T-helper 1 cell treated with Interleukin-12 subunit alpha and Interleukin-12 subunit beta and Interleukin-4 antibody, amounts not matched to agents 30 μg/mL and 1 μg/mL, for 36 hours (primary cell): ENCODE measurements at regions not wholly inside any gene's neighbourhood (a gene's known extent, or its start where the extent isn't known, plus 50 kb on each side); places are given as distances from the start of the nearest gene placed in this dataset.

Source experiments
- H3K27ac Mint-ChIP-seq: one replicate; pipeline ENCODE4 v1.8.0; 2021; ENCODE audit warnings: mild to moderate bottlenecking, mixed read lengths
- H3K27me3 Mint-ChIP-seq: one replicate; pipeline ENCODE4 v1.8.0; 2021; ENCODE audit warnings: low read depth, mixed read lengths
- H3K36me3 Mint-ChIP-seq: one replicate; pipeline ENCODE4 v1.8.0; 2021; ENCODE audit warnings: low read depth, mixed read lengths
- H3K4me1 Mint-ChIP-seq: one replicate; pipeline ENCODE4 v1.8.0; 2021; ENCODE audit warnings: low read depth, mixed read lengths
- H3K4me3 Mint-ChIP-seq: one replicate; pipeline ENCODE4 v1.8.0; 2021; ENCODE audit warnings: mild to moderate bottlenecking, moderate library complexity, mixed read lengths
- H3K9me3 Mint-ChIP-seq: one replicate; pipeline ENCODE4 v1.8.0; 2021; ENCODE audit warnings: mixed read lengths

GRCh38 chr10:117914334-117914733 is 132.4 kb downstream of the RAB11FIP2 start:
- Mint-ChIP-seq H3K9me3 (no peaks in the 10 kb centered on the region), H3K27me3 (peaks cover 18% of the 10 kb centered on the region), H3K4me3 (no peak overlapping the region), H3K27ac (no peak overlapping the region), H3K36me3 (no peaks in the 10 kb centered on the region), H3K4me1 (no peaks in the 10 kb centered on the region)

GRCh38 chr10:117920956-117921355 is 125.8 kb downstream of the RAB11FIP2 start:
- Mint-ChIP-seq H3K27me3 (no peaks in the 10 kb centered on the region), H3K4me1 (no peaks in the 10 kb centered on the region), H3K9me3 (no peaks in the 10 kb centered on the region), H3K27ac (no peak overlapping the region), H3K4me3 (no peak overlapping the region), H3K36me3 (no peaks in the 10 kb centered on the region)

- Mint-ChIP-seq H3K36me3 (no peaks in the 10 kb centered on the region), H3K4me3 (no peak overlapping the region), H3K4me1 (no peaks in the 10 kb centered on the region), H3K9me3 (no peaks in the 10 kb centered on the region), H3K27ac (no peak overlapping the region), H3K27me3 (no peaks in the 10 kb centered on the region)
These were observed 125.3 kb downstream of the RAB11FIP2 start for GRCh38 chr10:117921421-117921820.

- Mint-ChIP-seq H3K27ac (no peak overlapping the region), H3K27me3 (no peaks in the 10 kb centered on the region), H3K4me1 (no peaks in the 10 kb centered on the region), H3K36me3 (no peaks in the 10 kb centered on the region), H3K4me3 (no peak overlapping the region), H3K9me3 (no peaks in the 10 kb centered on the region)
These were observed 121.9 kb downstream of the RAB11FIP2 start for GRCh38 chr10:117924820-117925219.

GRCh38 chr10:117925369-117925768 is 121.4 kb downstream of the RAB11FIP2 start:
- Mint-ChIP-seq H3K27ac (no peak overlapping the region), H3K27me3 (no peaks in the 10 kb centered on the region)

GRCh38 chr10:117926491-117926890 is 120.2 kb downstream of the RAB11FIP2 start:
- Mint-ChIP-seq H3K36me3 (no peaks in the 10 kb centered on the region), H3K9me3 (no peaks in the 10 kb centered on the region), H3K27me3 (no peaks in the 10 kb centered on the region), H3K4me1 (no peaks in the 10 kb centered on the region), H3K4me3 (no peak overlapping the region), H3K27ac (no peak overlapping the region)

More at GRCh38 chr10:117925369-117925768, 121.4 kb downstream of the RAB11FIP2 start:
- Mint-ChIP-seq H3K4me3 (no peak overlapping the region), H3K9me3 (no peaks in the 10 kb centered on the region), H3K36me3 (no peaks in the 10 kb centered on the region), H3K4me1 (no peaks in the 10 kb centered on the region)

- no peak overlapping the region for H3K27ac Mint-ChIP-seq
These were observed 119.4 kb downstream of the RAB11FIP2 start for GRCh38 chr10:117927332-117927731.

GRCh38 chr10:117927871-117928270 is 118.9 kb downstream of the RAB11FIP2 start:
- H3K4me1 Mint-ChIP-seq, result no peaks in the 10 kb centered on the region
- no peak overlapping the region for H3K4me3 Mint-ChIP-seq
- no peaks in the 10 kb centered on the region for H3K27me3 Mint-ChIP-seq
- no peaks in the 10 kb centered on the region for H3K9me3 Mint-ChIP-seq
- no peaks in the 10 kb centered on the region for H3K36me3 Mint-ChIP-seq
- no peak overlapping the region for H3K27ac Mint-ChIP-seq

More at GRCh38 chr10:117927332-117927731, 119.4 kb downstream of the RAB11FIP2 start:
- Mint-ChIP-seq H3K4me3 (no peak overlapping the region), H3K36me3 (no peaks in the 10 kb centered on the region), H3K9me3 (no peaks in the 10 kb centered on the region), H3K27me3 (no peaks in the 10 kb centered on the region), H3K4me1 (no peaks in the 10 kb centered on the region)

- no peak overlapping the region for H3K27ac Mint-ChIP-seq
These were observed 118.5 kb downstream of the RAB11FIP2 start for GRCh38 chr10:117928281-117928680.

GRCh38 chr10:117928741-117929140 is 118.0 kb downstream of the RAB11FIP2 start:
- H3K27me3 Mint-ChIP-seq, result no peaks in the 10 kb centered on the region
- no peaks in the 10 kb centered on the region for H3K4me1 Mint-ChIP-seq
- H3K9me3 Mint-ChIP-seq, result no peaks in the 10 kb centered on the region
- no peak overlapping the region for H3K4me3 Mint-ChIP-seq
- no peaks in the 10 kb centered on the region for H3K36me3 Mint-ChIP-seq
- no peak overlapping the region for H3K27ac Mint-ChIP-seq

More at GRCh38 chr10:117928281-117928680, 118.5 kb downstream of the RAB11FIP2 start:
- Mint-ChIP-seq H3K27me3 (no peaks in the 10 kb centered on the region), H3K4me3 (no peak overlapping the region), H3K4me1 (no peaks in the 10 kb centered on the region), H3K36me3 (no peaks in the 10 kb centered on the region), H3K9me3 (no peaks in the 10 kb centered on the region)

GRCh38 chr10:117929327-117930067 is 117.2 kb downstream of the RAB11FIP2 start:
- no peaks in the 10 kb centered on the region for H3K36me3 Mint-ChIP-seq
- no peaks in the 10 kb centered on the region for H3K4me1 Mint-ChIP-seq
- no peaks in the 10 kb centered on the region for H3K9me3 Mint-ChIP-seq
- H3K4me3 Mint-ChIP-seq, result no peak overlapping the region
- H3K27ac Mint-ChIP-seq, result no peak overlapping the region
- H3K27me3 Mint-ChIP-seq, result no peaks in the 10 kb centered on the region

GRCh38 chr10:117931078-117931477 is 115.7 kb downstream of the RAB11FIP2 start:
- Mint-ChIP-seq H3K4me3 (no peak overlapping the region), H3K4me1 (no peaks in the 10 kb centered on the region), H3K9me3 (no peaks in the 10 kb centered on the region), H3K27ac (no peak overlapping the region), H3K36me3 (no peaks in the 10 kb centered on the region), H3K27me3 (no peaks in the 10 kb centered on the region)

GRCh38 chr10:117933036-117933435 is 113.7 kb downstream of the RAB11FIP2 start:
- no peaks in the 10 kb centered on the region for H3K27me3 Mint-ChIP-seq
- no peaks in the 10 kb centered on the region for H3K36me3 Mint-ChIP-seq
- H3K9me3 Mint-ChIP-seq, result no peaks in the 10 kb centered on the region
- H3K4me1 Mint-ChIP-seq, result no peaks in the 10 kb centered on the region
- no peak overlapping the region for H3K27ac Mint-ChIP-seq
- no peak overlapping the region for H3K4me3 Mint-ChIP-seq

- Mint-ChIP-seq H3K36me3 (no peaks in the 10 kb centered on the region), H3K27me3 (no peaks in the 10 kb centered on the region), H3K27ac (no peak overlapping the region), H3K4me3 (no peak overlapping the region), H3K9me3 (no peaks in the 10 kb centered on the region), H3K4me1 (no peaks in the 10 kb centered on the region)
These were observed 112.3 kb downstream of the RAB11FIP2 start for GRCh38 chr10:117934477-117934876.

GRCh38 chr10:117936141-117936540 is 110.6 kb downstream of the RAB11FIP2 start:
- Mint-ChIP-seq H3K27ac (no peak overlapping the region), H3K4me1 (no peaks in the 10 kb centered on the region), H3K27me3 (no peaks in the 10 kb centered on the region)

More at GRCh38 chr10:117936141-117936540, 110.6 kb downstream of the RAB11FIP2 start:
- no peaks in the 10 kb centered on the region for H3K9me3 Mint-ChIP-seq
- H3K36me3 Mint-ChIP-seq, result no peaks in the 10 kb centered on the region
- H3K4me3 Mint-ChIP-seq, result no peak overlapping the region
